Lower leg skin (tissue), 4 donors: ENCODE measurements at regions not wholly inside any gene's neighbourhood (a gene's known extent, or its start where the extent isn't known, plus 50 kb on each side); places are given as distances from the start of the nearest gene placed in this dataset.

Source experiments
- DNase-seq, 2 donors: peaks; one replicate each; pipeline ENCODE4 v3.0.0-alpha.2; 2019; ENCODE audit warnings: low spot score in 2 of 2
- H3K4me3 ChIP-seq: fragments of 200-600 bp; sonication (generic); 2 replicates; pipeline ENCODE4 v1.5.1; 2017; ENCODE audit warnings: mild to moderate bottlenecking, low read depth; ENCODE audit not compliant: poor library complexity, severe bottlenecking
- CTCF ChIP-seq, 3 donors: fragments of 450-650 bp; IDR thresholded peaks; one replicate each; pipeline ENCODE4 v1.5.1; 2016; ENCODE audit warnings: antibody characterized with exemption in 3 of 3, mild to moderate bottlenecking in 3 of 3, moderate library complexity in 2 of 3
- POLR2A ChIP-seq, 2 donors: fragments of 450-650 bp; IDR thresholded peaks; one replicate each; pipeline ENCODE4 v1.6.1; 2016 to 2017; ENCODE audit warnings: antibody characterized with exemption in 2 of 2, mild to moderate bottlenecking in 1 of 2, moderate library complexity in 1 of 2
- WGBS, 2 donors: methylation state at CpG; one replicate each; pipeline ENCODE4 v1.1.5; 2018; 5-methylcytosine and 5-hydroxymethylcytosine counted together
- intact Hi-C: fragments of 100-400 bp; cut with DNase I; formaldehyde crosslinking; loops from one replicate; pipeline ENCODE4 v1.15.0; 2023; ENCODE audit warnings: low total_unique reads

GRCh38 chr12:124501112-124501561 lies 66.3 kb downstream of the NCOR2 start:
- no peak for DNase-seq
- H3K4me3 ChIP-seq: no peak overlapping the region
- intact Hi-C loops: no loop called here
- TF ChIP-seq POLR2A (IDR thresholded peaks at IDR 0.05) (no peak), CTCF (IDR thresholded peaks at IDR 0.05) (no peak)
- 48 to 52% methylated on average over 4 to 17 of the region's 17 CpGs for WGBS, 2 donors

GRCh38 chr12:124499898-124500244 lies 67.5 kb downstream of the NCOR2 start:
- TF ChIP-seq CTCF (IDR thresholded peaks at IDR 0.05) (no peak), POLR2A (IDR thresholded peaks at IDR 0.05) (no peak)
- WGBS, 2 donors: 85 to 92% methylated on average over 11 of the region's 11 CpGs
- no peak for DNase-seq
- intact Hi-C loops: no loop called here
- no peak overlapping the region for H3K4me3 ChIP-seq

- H3K4me3 ChIP-seq: no peak overlapping the region
- WGBS, 2 donors: 85 to 89% methylated on average over 20 of the region's 20 CpGs
- TF ChIP-seq CTCF (IDR thresholded peaks at IDR 0.05): no peak
- no peak for TF ChIP-seq POLR2A (IDR thresholded peaks at IDR 0.05)
- intact Hi-C loops: no loop called here
- DNase-seq: no peak
Observed at GRCh38 chr12:124499190-124499753, 68.1 kb downstream of the NCOR2 start.

GRCh38 chr12:124498275-124499189 lies 68.9 kb downstream of the NCOR2 start:
- 26 to 36% methylated on average over 23 of the region's 24 CpGs for WGBS, 2 donors
- DNase-seq: no peak
- intact Hi-C loops: no loop called here
- H3K4me3 ChIP-seq: no peak overlapping the region
- TF ChIP-seq CTCF (IDR thresholded peaks at IDR 0.05): no peak
- TF ChIP-seq POLR2A (IDR thresholded peaks at IDR 0.05): no peak

- DNase-seq: peak in 1 of 2 donors; percentile 71
- no peak for TF ChIP-seq CTCF (IDR thresholded peaks at IDR 0.05)
- TF ChIP-seq POLR2A (IDR thresholded peaks at IDR 0.05): no peak
- intact Hi-C loops: no loop called here
- WGBS, 2 donors: 34 to 37% methylated on average over 7 of the region's 7 CpGs
- no peak overlapping the region for H3K4me3 ChIP-seq
Observed at GRCh38 chr12:124497658-124498057, 69.8 kb downstream of the NCOR2 start.
